ENCODE measurements at regions not wholly inside any gene's neighbourhood (a gene's known extent, or its start where the extent isn't known, plus 50 kb on each side); places are given as distances from the start of the nearest gene placed in this dataset.

DNA sequence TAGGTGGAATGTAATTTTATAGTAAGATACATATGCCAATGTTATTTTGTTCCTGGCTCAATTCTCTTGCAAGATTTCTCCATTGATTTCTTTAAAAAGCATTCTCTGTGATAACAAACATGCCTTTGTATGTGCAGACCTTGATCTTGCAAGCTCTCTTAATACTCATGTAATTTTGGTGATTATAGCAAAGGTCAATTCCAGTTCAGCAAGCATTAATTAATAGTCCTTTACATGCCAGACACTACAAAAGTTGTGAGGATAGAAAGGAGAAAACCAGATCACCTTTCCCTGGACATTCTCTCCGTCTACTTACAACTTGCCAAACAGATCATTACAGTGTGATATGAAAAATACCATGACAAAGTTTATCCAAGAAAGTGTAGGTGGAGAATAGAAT, 173.7 kb upstream of the DOK6 start:
- no peak overlapping the region for H3K27ac ChIP-seq
- TF ChIP-seq ZFX (IDR thresholded peaks at IDR 0.05), result no peak
- TF ChIP-seq, protein P1, sequence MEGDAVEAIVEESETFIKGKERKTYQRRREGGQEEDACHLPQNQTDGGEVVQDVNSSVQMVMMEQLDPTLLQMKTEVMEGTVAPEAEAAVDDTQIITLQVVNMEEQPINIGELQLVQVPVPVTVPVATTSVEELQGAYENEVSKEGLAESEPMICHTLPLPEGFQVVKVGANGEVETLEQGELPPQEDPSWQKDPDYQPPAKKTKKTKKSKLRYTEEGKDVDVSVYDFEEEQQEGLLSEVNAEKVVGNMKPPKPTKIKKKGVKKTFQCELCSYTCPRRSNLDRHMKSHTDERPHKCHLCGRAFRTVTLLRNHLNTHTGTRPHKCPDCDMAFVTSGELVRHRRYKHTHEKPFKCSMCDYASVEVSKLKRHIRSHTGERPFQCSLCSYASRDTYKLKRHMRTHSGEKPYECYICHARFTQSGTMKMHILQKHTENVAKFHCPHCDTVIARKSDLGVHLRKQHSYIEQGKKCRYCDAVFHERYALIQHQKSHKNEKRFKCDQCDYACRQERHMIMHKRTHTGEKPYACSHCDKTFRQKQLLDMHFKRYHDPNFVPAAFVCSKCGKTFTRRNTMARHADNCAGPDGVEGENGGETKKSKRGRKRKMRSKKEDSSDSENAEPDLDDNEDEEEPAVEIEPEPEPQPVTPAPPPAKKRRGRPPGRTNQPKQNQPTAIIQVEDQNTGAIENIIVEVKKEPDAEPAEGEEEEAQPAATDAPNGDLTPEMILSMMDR (conservative IDR thresholded peaks at IDR 0.05), result no peak

DNA sequence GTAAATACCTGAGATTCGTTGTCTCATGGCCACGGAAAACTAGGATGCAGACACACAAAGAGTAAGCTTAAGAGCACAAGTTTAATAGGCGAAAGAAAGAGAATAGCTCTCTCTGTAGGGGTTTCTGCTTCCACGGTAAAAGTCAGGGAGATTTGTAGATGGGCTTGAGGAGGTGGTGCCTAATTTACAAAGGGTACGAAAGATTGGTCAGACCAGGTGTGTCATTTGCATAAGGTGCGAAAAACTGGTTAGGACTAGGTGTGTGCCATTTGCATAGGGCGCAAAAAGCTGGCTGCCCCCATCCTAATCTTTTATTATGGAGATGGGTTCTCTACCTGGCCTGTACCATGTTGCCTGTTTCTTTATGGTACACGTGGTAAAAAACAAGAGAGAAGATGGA, 170.5 kb upstream of the DOK6 start:
- H3K27ac ChIP-seq, result no peak overlapping the region
- TF ChIP-seq, protein P1 (conservative IDR thresholded peaks at IDR 0.05), result no peak
- no peak for TF ChIP-seq ZFX (IDR thresholded peaks at IDR 0.05)

DNA sequence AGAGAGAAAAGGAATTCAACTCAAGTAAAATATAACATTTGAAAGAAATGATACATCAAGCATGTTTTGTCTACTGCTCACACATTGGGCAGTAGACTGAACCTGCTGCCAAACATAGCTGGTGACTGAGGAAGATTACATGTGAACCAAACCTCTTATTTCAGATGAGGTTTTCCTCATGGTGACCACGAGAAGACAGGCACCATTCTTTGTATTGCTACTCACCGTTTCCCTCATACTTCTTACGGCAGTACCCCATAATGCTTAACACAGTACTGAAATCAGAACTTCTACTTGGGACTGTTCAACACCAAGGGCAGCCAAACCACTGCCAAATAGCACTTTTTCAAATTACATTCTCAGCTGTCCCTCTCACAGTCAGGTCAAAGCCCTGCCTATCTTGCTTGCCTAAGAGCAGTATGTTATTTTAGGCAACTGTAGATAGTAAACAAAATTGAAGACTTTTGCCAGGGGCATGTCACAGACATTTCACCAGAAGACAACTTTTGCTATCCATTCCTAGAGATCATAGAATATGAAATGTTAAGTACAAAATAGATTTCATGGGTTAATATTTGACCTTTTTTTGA, 167.1 kb upstream of the DOK6 start:
- no peak overlapping the region for H3K27ac ChIP-seq

DNA sequence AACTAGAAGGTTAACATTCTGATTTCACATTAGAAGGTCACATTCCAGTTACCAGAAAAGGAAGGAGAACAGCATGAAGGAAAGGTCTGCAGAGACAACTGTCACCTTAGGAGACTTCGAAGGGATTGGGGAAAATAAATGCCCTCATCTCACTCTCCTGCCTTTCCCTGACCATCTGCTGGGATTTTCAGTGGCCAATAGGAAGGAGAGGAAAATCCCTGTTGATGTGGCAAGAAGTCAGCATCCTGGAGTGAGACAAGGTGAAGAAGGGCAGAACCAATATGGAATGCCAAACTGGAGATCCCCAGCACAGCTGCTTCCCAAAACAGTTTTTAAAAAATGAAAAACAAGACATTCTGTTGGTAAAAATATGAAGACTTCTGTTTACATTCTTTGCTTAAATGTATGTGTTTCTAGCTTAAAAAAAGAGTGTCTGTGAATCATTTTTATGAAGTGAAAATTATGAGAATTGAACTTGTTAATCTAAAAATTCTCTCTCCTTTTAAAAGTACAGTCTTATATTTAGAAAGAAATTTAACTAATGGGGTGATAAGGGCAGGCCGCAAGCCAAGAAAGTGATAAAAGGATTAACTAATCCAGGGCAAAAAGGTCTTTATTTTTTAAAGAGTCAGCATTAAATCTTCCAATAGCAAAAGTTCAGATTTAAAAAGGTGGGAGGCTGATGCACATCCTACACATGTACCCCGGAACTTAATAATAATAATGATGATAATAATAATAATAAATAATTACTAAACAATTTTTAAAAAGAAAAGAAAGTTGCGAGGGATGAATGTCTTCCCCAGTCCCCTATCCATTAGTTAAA, 160.6 kb upstream of the DOK6 start:
- no peak overlapping the region for H3K27ac ChIP-seq
- no peak for TF ChIP-seq ZFX (IDR thresholded peaks at IDR 0.05)
- TF ChIP-seq, protein P1 (conservative IDR thresholded peaks at IDR 0.05), result no peak

More for the DNA sequence above, 167.1 kb upstream of the DOK6 start:
- TF ChIP-seq ZFX (IDR thresholded peaks at IDR 0.05), result no peak
- TF ChIP-seq, protein P1 (conservative IDR thresholded peaks at IDR 0.05), result no peak

DNA sequence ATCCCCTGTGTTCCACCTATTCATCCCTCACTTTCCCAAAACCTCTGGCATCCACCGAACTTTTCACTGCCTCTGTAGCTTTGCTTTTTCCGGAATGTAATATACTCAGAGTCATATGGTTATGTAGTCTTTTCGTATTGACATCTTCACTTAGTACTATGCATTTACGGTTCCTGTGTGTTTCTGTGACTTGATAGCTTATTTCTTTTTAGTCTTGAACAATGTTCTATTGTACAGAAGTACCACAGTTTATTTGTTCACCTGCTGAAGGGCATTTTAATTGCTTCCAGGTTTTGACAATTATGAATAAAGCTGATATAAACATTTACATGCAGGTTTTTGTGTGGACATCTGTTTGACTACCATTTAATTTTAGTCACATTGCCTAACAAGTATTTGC, 154.7 kb upstream of the DOK6 start:
- no peak overlapping the region for H3K27ac ChIP-seq

DNA sequence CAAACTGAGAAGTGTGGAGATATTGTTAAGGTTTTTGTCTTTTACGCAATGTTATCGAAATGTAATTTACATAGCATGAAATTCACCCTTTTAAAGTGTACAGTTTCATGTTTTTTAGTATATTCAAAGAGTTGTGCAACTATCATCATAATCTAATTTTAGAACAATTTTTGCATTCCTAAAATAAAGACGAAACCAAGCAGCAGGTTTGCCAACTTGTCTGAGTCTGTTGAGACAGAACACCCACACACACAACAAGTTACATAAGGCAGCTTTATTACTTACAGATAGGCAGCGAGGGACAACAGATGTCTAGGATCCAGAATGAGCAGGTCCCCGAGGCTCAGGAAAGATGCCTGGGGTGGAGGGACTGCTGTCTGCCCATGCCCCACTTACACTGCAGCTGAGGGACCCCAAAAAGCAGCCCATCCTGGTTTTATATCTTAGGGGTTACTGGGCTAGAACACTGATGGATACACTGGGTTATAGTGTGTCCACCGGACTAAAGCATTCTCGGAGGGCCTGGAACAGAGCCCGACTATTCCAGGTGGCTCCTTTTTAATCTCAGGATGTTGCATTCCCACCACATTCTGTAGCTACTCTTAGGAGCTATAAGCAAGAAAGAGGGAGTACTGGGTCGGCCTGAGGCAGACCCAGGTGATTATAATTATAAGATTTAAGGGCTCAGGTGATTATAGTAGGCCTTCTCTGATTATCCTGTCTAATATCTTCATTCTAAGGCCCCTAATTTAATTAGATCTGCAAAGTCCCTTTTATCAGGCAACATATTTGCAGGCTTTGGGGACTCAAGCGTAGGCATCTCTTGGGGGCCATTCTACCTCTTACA, 150.2 kb upstream of the DOK6 start:
- no peak for TF ChIP-seq ZFX (IDR thresholded peaks at IDR 0.05)
- TF ChIP-seq, protein P1 (conservative IDR thresholded peaks at IDR 0.05), result no peak
- no peak overlapping the region for H3K27ac ChIP-seq

More for the DNA sequence above, 154.7 kb upstream of the DOK6 start:
- no peak for TF ChIP-seq ZFX (IDR thresholded peaks at IDR 0.05)
- TF ChIP-seq, protein P1 (conservative IDR thresholded peaks at IDR 0.05), result no peak
